K562 (cell line): ENCODE measurements at regions not wholly inside any gene's neighbourhood (a gene's known extent, or its start where the extent isn't known, plus 50 kb on each side); places are given as distances from the start of the nearest gene placed in this dataset.

ENCODE experiments used
- ATAC-seq: fragments of 200-7000 bp; cut with Tn5 transposase; 3 replicates; pipeline ENCODE4 v1.9.1; 2020; ENCODE audit warnings: moderate library complexity
- BruUV-seq: library from RNA; stranded (reverse); fragments of 400-500 nt; replicated peaks from 2 replicates; lab custom pipeline; 2021; lab: Mats Ljungman, UMichigan
- CTCF ChIA-PET: fragments of 300-600 bp; formaldehyde crosslinking; extraction: SDS; loops from one replicate; lab custom pipeline; 2021; ENCODE audit warnings: low intra/inter-chr PET ratio; lab: Yijun Ruan, JAX
- POLR2A ChIA-PET: fragments of 300-600, 350-650 bp; sonication (Branson Sonifier 250); formaldehyde crosslinking; extraction: SDS; loops from one replicate; lab custom pipeline; 2021; ENCODE audit warnings: antibody characterized with exemption, inconsistent platforms; lab: Yijun Ruan, JAX
- DNase-seq, 4 experiments: peaks; one replicate each; pipeline versions ENCODE4 v3.0.0 to v3.0.0-alpha.2; 2011 to 2018; ENCODE audit warnings: low spot score in 3 of 4, mixed read lengths in 3 of 4; ENCODE audit errors: extremely low read depth in 1 of 4
- FAIRE-seq: peaks from 2 replicates; lab custom pipeline; 2011; peaks lifted over from hg19 to GRCh38; lab: Jason Lieb, UNC
- H2AFZ ChIP-seq: 2 replicates; pipeline ENCODE4 v1.6.0; 2011; ENCODE audit warnings: low read depth, low read length, control low read depth, inconsistent platforms
- H3K27ac ChIP-seq: fragments of 200-600 bp; 3 replicates; pipeline ENCODE4 v1.8.0; 2011; ENCODE audit warnings: low read depth, mild to moderate bottlenecking, control low read depth, inconsistent platforms, low read length, moderate library complexity, mixed read lengths; ENCODE audit errors: extremely low read depth
- H3K27me3 ChIP-seq, 2 experiments: fragments of 300-600 bp in 1 of 2; 2 replicates in 1 of 2; 3 replicates in 1 of 2; pipeline versions ENCODE4 v1.6.0 to v1.8.0; 2011; ENCODE audit warnings: inconsistent platforms in 2 of 2, low read length in 2 of 2, mild to moderate bottlenecking in 1 of 2, mixed read lengths in 1 of 2, moderate library complexity in 1 of 2; ENCODE audit not compliant: control insufficient read depth in 2 of 2, insufficient read depth in 2 of 2
- H3K36me3 ChIP-seq: fragments of 300-600 bp; 3 replicates; pipeline ENCODE4 v1.8.0; 2011; ENCODE audit warnings: mild to moderate bottlenecking, low read length, inconsistent platforms; ENCODE audit not compliant: control insufficient read depth, insufficient read depth
- H3K4me1 ChIP-seq, 2 experiments: fragments of 200-600 bp in 1 of 2; replicated peaks in 1 of 2; 2 replicates in 1 of 2; 3 replicates in 1 of 2; pipeline versions ENCODE4 v1.5.1 to v1.8.0; 2011; ENCODE audit warnings: inconsistent platforms in 2 of 2, low read length in 2 of 2, mild to moderate bottlenecking in 1 of 2, mixed read lengths in 1 of 2, moderate library complexity in 1 of 2; ENCODE audit not compliant: control insufficient read depth in 2 of 2, insufficient read depth in 2 of 2
- H3K4me2 ChIP-seq: 2 replicates; pipeline ENCODE4 v1.6.1; 2011; ENCODE audit warnings: low read length, control low read depth, inconsistent platforms, mixed read lengths; ENCODE audit not compliant: insufficient read depth
- H3K4me3 ChIP-seq: fragments of 200-600 bp; sonication (generic), shearing (Covaris generic); 2 replicates; pipeline ENCODE4 v1.5.1; 2016; ENCODE audit warnings: control low read depth, inconsistent platforms
- H3K79me2 ChIP-seq: fragments of 200-600 bp; 3 replicates; pipeline ENCODE4 v1.8.0; 2011; ENCODE audit warnings: low read length, inconsistent platforms; ENCODE audit not compliant: control insufficient read depth, insufficient read depth
- H3K9ac ChIP-seq, 2 experiments: 2 replicates each; pipeline versions ENCODE4 v1.6.0 to v1.6.1; 2011; ENCODE audit warnings: low read depth in 2 of 2, low read length in 2 of 2, control low read depth in 1 of 2, inconsistent platforms in 1 of 2, mild to moderate bottlenecking in 1 of 2, mixed read lengths in 1 of 2; ENCODE audit not compliant: insufficient read depth in 1 of 2
- H3K9me1 ChIP-seq: one replicate; pipeline ENCODE4 v1.6.0; 2011; ENCODE audit warnings: inconsistent platforms, mild to moderate bottlenecking, low read length, moderate library complexity; ENCODE audit not compliant: control insufficient read depth, insufficient read depth
- H3K9me3 ChIP-seq: replicated peaks from 2 replicates; pipeline ENCODE4 v1.5.1; 2011; ENCODE audit warnings: low read depth, low read length, inconsistent platforms; ENCODE audit not compliant: control insufficient read depth, insufficient read depth
- H4K20me1 ChIP-seq: replicated peaks from 2 replicates; pipeline ENCODE4 v1.6.1; 2011; ENCODE audit warnings: low read length, inconsistent platforms, mixed read lengths; ENCODE audit not compliant: control insufficient read depth, insufficient read depth
- GTF2A2 ChIP-seq: IDR thresholded peaks from 2 replicates; pipeline ENCODE4 v1.6.1; 2016; ENCODE audit warnings: mild to moderate bottlenecking, missing genetic modification characterization, missing compliant biosample characterization
- HNRNPH1 ChIP-seq: fragments of 200-400 bp; formaldehyde crosslinking; optimal IDR thresholded peaks from 2 replicates; pipeline ENCODE3; 2017; ENCODE audit warnings: low read depth, mild to moderate bottlenecking, low read length, moderate library complexity
- MYNN ChIP-seq, 2 experiments: sonication (generic); formaldehyde crosslinking in 1 of 2; IDR thresholded peaks; 2 replicates each; pipeline versions ENCODE4 v1.5.0 to v1.6.1; 2016 to 2020; ENCODE audit warnings: antibody characterized with exemption in 1 of 2, missing genetic modification reagents in 1 of 2
- TBP ChIP-seq: optimal IDR thresholded peaks from 2 replicates; pipeline ENCODE3; 2011; ENCODE audit warnings: low read depth, low read length, improper control_type of control experiment
- TEAD2 ChIP-seq: fragments of 450-650 bp; IDR thresholded peaks from 2 replicates; pipeline ENCODE4 v1.6.1; 2016; ENCODE audit warnings: missing genetic modification characterization, control low read depth, missing compliant biosample characterization
- ZNF253 ChIP-seq: fragments of 250-450 bp; sonication (Bioruptor Pico); conservative IDR thresholded peaks from 2 replicates; pipeline ENCODE4 v1.6.1; 2021; ENCODE audit warnings: mild to moderate bottlenecking
- ZNF311 ChIP-seq: fragments of 250-450 bp; sonication (Bioruptor Pico); IDR thresholded peaks from 2 replicates; pipeline ENCODE4 v1.4.0; 2020; ENCODE audit warnings: mild to moderate bottlenecking, moderate library complexity
- ZNF316 ChIP-seq: fragments of 450-650 bp; IDR thresholded peaks from 2 replicates; pipeline ENCODE4 v1.6.1; 2016
- WGBS: fragments of 100-300 bp; shearing (Covaris generic); methylation state at CpG from one replicate; pipeline ENCODE4 v1.1.6; 2016; ENCODE audit warnings: low coverage, mixed read lengths; ENCODE audit not compliant: insufficient coverage; ENCODE audit errors: missing lambda C conversion rate; 5-methylcytosine and 5-hydroxymethylcytosine counted together
- in situ Hi-C: fragments of 300-500 bp; cut with MboI; formaldehyde crosslinking; loops from 4 replicates; pipeline ENCODE4 v1.15.0; 2018; ENCODE audit warnings: inconsistent platforms, mixed read lengths
- intact Hi-C: fragments of 100-400 bp; cut with micrococcal nuclease; formaldehyde crosslinking; loops from 2 replicates; pipeline ENCODE4 v1.14.2; 2022
- TF ChIP-seq, protein P1 (sequence below): fragments of 450-650 bp; formaldehyde crosslinking; IDR thresholded peaks from 2 replicates; pipeline ENCODE4 v1.4.0; 2022; ENCODE audit warnings: mild to moderate bottlenecking, moderate library complexity
- TF ChIP-seq, protein P2 (sequence below): sonication (generic); formaldehyde crosslinking; IDR thresholded peaks from 2 replicates; pipeline ENCODE4 v1.8.0; 2022; ENCODE audit warnings: mild to moderate bottlenecking, missing genetic modification reagents
- TF ChIP-seq, protein P3 (sequence below): fragments of 250-450 bp; sonication (Bioruptor Pico); IDR thresholded peaks from 2 replicates; pipeline ENCODE4 v1.8.0; 2021; ENCODE audit warnings: borderline replicate concordance, mild to moderate bottlenecking, moderate library complexity; ENCODE audit not compliant: poor library complexity, severe bottlenecking
- TF ChIP-seq, protein P4 (sequence below): sonication (generic); formaldehyde crosslinking; IDR thresholded peaks from 2 replicates; pipeline ENCODE4 v1.8.1; 2022; ENCODE audit warnings: missing genetic modification reagents
- TF ChIP-seq, protein P5 (sequence below): fragments of 250-450 bp; sonication (Bioruptor Pico); IDR thresholded peaks from 2 replicates; pipeline ENCODE4 v1.8.0; 2022; ENCODE audit warnings: inconsistent platforms, mild to moderate bottlenecking, moderate library complexity, borderline replicate concordance

GRCh38 chr10:121132273-121132672 lies 281.1 kb downstream of the WDR11 start (continued):
- TF ChIP-seq, protein P1, sequence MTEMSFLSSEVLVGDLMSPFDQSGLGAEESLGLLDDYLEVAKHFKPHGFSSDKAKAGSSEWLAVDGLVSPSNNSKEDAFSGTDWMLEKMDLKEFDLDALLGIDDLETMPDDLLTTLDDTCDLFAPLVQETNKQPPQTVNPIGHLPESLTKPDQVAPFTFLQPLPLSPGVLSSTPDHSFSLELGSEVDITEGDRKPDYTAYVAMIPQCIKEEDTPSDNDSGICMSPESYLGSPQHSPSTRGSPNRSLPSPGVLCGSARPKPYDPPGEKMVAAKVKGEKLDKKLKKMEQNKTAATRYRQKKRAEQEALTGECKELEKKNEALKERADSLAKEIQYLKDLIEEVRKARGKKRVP (CRISPR knock-in tag) = no peak
- TF ChIP-seq TBP = no peak
- no peak for TF ChIP-seq ZNF316
- TF ChIP-seq TEAD2 = no peak
- no peak for TF ChIP-seq ZNF311 (CRISPR knock-in tag)
- TF ChIP-seq, protein P2, sequence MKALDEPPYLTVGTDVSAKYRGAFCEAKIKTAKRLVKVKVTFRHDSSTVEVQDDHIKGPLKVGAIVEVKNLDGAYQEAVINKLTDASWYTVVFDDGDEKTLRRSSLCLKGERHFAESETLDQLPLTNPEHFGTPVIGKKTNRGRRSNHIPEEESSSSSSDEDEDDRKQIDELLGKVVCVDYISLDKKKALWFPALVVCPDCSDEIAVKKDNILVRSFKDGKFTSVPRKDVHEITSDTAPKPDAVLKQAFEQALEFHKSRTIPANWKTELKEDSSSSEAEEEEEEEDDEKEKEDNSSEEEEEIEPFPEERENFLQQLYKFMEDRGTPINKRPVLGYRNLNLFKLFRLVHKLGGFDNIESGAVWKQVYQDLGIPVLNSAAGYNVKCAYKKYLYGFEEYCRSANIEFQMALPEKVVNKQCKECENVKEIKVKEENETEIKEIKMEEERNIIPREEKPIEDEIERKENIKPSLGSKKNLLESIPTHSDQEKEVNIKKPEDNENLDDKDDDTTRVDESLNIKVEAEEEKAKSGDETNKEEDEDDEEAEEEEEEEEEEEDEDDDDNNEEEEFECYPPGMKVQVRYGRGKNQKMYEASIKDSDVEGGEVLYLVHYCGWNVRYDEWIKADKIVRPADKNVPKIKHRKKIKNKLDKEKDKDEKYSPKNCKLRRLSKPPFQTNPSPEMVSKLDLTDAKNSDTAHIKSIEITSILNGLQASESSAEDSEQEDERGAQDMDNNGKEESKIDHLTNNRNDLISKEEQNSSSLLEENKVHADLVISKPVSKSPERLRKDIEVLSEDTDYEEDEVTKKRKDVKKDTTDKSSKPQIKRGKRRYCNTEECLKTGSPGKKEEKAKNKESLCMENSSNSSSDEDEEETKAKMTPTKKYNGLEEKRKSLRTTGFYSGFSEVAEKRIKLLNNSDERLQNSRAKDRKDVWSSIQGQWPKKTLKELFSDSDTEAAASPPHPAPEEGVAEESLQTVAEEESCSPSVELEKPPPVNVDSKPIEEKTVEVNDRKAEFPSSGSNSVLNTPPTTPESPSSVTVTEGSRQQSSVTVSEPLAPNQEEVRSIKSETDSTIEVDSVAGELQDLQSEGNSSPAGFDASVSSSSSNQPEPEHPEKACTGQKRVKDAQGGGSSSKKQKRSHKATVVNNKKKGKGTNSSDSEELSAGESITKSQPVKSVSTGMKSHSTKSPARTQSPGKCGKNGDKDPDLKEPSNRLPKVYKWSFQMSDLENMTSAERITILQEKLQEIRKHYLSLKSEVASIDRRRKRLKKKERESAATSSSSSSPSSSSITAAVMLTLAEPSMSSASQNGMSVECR (CRISPR knock-in tag) = no peak

DNA sequence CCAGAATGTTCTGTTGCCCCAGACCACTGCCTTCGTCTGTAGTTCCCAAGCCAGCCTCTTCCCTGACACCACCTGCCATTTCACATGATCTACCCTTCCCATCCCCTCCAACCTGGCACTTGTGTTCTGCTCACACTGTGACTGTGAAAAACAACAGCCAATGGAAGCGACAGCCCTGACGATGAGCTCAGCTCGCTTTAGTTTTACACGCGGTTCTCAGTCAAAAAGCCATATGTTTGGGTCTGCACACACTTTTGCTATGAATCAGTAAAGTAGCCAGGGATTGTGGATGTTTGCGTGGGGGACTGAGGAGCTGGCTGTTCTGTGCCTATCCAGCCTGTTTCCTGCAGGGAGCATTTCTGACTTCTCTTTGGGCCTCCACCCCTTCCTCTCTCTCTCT lies 282.7 kb downstream of the WDR11 start:
- H3K79me2 ChIP-seq = no peaks in the 10 kb centered on the region
- ChIA-PET POLR2A (no interaction called here), CTCF (no interaction called here)
- H3K9ac ChIP-seq = no peak overlapping the region
- no peaks in the 10 kb centered on the region for H3K9me1 ChIP-seq
- no peak overlapping the region for H3K27ac ChIP-seq
- no peak overlapping the region for H2AFZ ChIP-seq
- no peak for DNase-seq
- in situ Hi-C loops = no loop called here
- intact Hi-C loops = no loop called here
- BruUV-seq = no TSS peak
- no peaks in the 10 kb centered on the region; a peak in 1 of 5 replicates for H3K27me3 ChIP-seq
- no peaks in the 10 kb centered on the region for H3K9me3 ChIP-seq
- no peak overlapping the region for H3K4me3 ChIP-seq
- H3K4me2 ChIP-seq = no peak overlapping the region
- FAIRE-seq = no peak
- no peaks in the 10 kb centered on the region for H4K20me1 ChIP-seq
- ATAC-seq = no peak
- H3K36me3 ChIP-seq = no peaks in the 10 kb centered on the region
- WGBS = 2% methylated on average over 6 of the region's 7 CpGs
- no peaks in the 10 kb centered on the region for H3K4me1 ChIP-seq
- TF ChIP-seq, protein P3, sequence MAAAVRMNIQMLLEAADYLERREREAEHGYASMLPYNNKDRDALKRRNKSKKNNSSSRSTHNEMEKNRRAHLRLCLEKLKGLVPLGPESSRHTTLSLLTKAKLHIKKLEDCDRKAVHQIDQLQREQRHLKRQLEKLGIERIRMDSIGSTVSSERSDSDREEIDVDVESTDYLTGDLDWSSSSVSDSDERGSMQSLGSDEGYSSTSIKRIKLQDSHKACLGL (CRISPR knock-in tag) = no peak
- TF ChIP-seq HNRNPH1 = no peak
- TF ChIP-seq, protein P4, sequence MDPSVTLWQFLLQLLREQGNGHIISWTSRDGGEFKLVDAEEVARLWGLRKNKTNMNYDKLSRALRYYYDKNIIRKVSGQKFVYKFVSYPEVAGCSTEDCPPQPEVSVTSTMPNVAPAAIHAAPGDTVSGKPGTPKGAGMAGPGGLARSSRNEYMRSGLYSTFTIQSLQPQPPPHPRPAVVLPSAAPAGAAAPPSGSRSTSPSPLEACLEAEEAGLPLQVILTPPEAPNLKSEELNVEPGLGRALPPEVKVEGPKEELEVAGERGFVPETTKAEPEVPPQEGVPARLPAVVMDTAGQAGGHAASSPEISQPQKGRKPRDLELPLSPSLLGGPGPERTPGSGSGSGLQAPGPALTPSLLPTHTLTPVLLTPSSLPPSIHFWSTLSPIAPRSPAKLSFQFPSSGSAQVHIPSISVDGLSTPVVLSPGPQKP = no peak
- TF ChIP-seq GTF2A2 (tag) = no peak
- TF ChIP-seq, protein P5, sequence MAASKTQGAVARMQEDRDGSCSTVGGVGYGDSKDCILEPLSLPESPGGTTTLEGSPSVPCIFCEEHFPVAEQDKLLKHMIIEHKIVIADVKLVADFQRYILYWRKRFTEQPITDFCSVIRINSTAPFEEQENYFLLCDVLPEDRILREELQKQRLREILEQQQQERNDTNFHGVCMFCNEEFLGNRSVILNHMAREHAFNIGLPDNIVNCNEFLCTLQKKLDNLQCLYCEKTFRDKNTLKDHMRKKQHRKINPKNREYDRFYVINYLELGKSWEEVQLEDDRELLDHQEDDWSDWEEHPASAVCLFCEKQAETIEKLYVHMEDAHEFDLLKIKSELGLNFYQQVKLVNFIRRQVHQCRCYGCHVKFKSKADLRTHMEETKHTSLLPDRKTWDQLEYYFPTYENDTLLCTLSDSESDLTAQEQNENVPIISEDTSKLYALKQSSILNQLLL (CRISPR knock-in tag) = no peak
- no peak for TF ChIP-seq MYNN (IDR thresholded peaks at IDR 0.05)
- no peak for TF ChIP-seq MYNN (CRISPR knock-in tag; IDR thresholded peaks at IDR 0.05)
- no peak for TF ChIP-seq ZNF253 (CRISPR knock-in tag)
